IMR-90 (cell line): ENCODE measurements at regions not wholly inside any gene's neighbourhood (a gene's known extent, or its start where the extent isn't known, plus 50 kb on each side); places are given as distances from the start of the nearest gene placed in this dataset.

Experiments
- ATAC-seq: fragments of 200-7000 bp; cut with Tn5 transposase; 2 replicates; pipeline ENCODE4 v1.9.1; 2020; ENCODE audit warnings: low read depth, mild to moderate bottlenecking, moderate library complexity
- BruUV-seq: library from RNA; stranded (reverse); fragments of 400-500 nt; replicated peaks from 2 replicates; lab custom pipeline; 2021; lab: Mats Ljungman, UMichigan
- CTCF ChIA-PET: fragments of 300-600 bp; formaldehyde crosslinking; extraction: SDS; loops from one replicate; lab custom pipeline; 2021; ENCODE audit warnings: antibody characterized with exemption; lab: Yijun Ruan, JAX
- POLR2A ChIA-PET: fragments of 300-600 bp; sonication (Branson Sonifier 250); formaldehyde crosslinking; loops from one replicate; lab custom pipeline; 2022; ENCODE audit warnings: antibody characterized with exemption; ENCODE audit not compliant: unreplicated experiment; lab: Charles Lee
- DNase-seq: peaks from one replicate; pipeline ENCODE4 v3.0.0; 2013
- H2AFZ ChIP-seq: replicated peaks from 2 replicates; pipeline ENCODE3; 2013; ENCODE audit warnings: low read length, mild to moderate bottlenecking; ENCODE audit not compliant: poor library complexity
- H2AK5ac ChIP-seq: 2 replicates; pipeline ENCODE4 v1.6.1; 2013; ENCODE audit warnings: low read depth, low read length, inconsistent platforms
- H2AK9ac ChIP-seq: replicated peaks from 2 replicates; pipeline ENCODE3; 2013; ENCODE audit warnings: mild to moderate bottlenecking, low read depth, low read length, moderate library complexity; ENCODE audit not compliant: poor library complexity
- H2BK120ac ChIP-seq: 2 replicates; pipeline ENCODE4 v1.6.1; 2013; ENCODE audit warnings: low read depth, low read length, inconsistent platforms
- H2BK15ac ChIP-seq: 3 replicates; pipeline ENCODE4 v1.6.1; 2013; ENCODE audit warnings: low read depth, low read length, inconsistent platforms
- H2BK20ac ChIP-seq: 2 replicates; pipeline ENCODE4 v1.6.1; 2013; ENCODE audit warnings: low read depth, mild to moderate bottlenecking, inconsistent platforms, low read length, moderate library complexity
- H2BK5ac ChIP-seq: 2 replicates; pipeline ENCODE4 v1.6.1; 2013; ENCODE audit warnings: mild to moderate bottlenecking, low read depth, low read length, inconsistent platforms; ENCODE audit not compliant: poor library complexity, severe bottlenecking
- H3K14ac ChIP-seq: replicated peaks from 2 replicates; pipeline ENCODE4 v1.6.1; 2013; ENCODE audit warnings: low read depth, low read length, inconsistent platforms
- H3K18ac ChIP-seq: 2 replicates; pipeline ENCODE4 v1.6.1; 2013; ENCODE audit warnings: low read depth, low read length, control low read depth
- H3K23ac ChIP-seq: 2 replicates; pipeline ENCODE4 v1.6.1; 2013; ENCODE audit warnings: low read depth, low read length, inconsistent platforms
- H3K27ac ChIP-seq: 2 replicates; pipeline ENCODE4 v1.5.1; 2013; ENCODE audit warnings: mild to moderate bottlenecking, control low read depth, low read length; ENCODE audit not compliant: insufficient read depth
- H3K27me3 ChIP-seq: 2 replicates; pipeline ENCODE4 v1.6.1; 2013; ENCODE audit warnings: low read length; ENCODE audit not compliant: control insufficient read depth, insufficient read depth
- H3K36me3 ChIP-seq: 2 replicates; pipeline ENCODE4 v1.6.1; 2013; ENCODE audit warnings: low read length, mixed read lengths; ENCODE audit not compliant: control insufficient read depth, insufficient read depth
- H3K4ac ChIP-seq: 2 replicates; pipeline ENCODE4 v1.6.1; 2013; ENCODE audit warnings: low read depth, low read length, inconsistent platforms
- H3K4me1 ChIP-seq: 2 replicates; pipeline ENCODE4 v1.6.1; 2013; ENCODE audit warnings: low read length, mixed read lengths; ENCODE audit not compliant: control insufficient read depth, insufficient read depth
- H3K4me2 ChIP-seq: 2 replicates; pipeline ENCODE4 v1.6.1; 2013; ENCODE audit warnings: low read depth, mild to moderate bottlenecking, control low read depth, low read length, moderate library complexity
- H3K4me3 ChIP-seq: 2 replicates; pipeline ENCODE4 v1.5.1; 2013; ENCODE audit warnings: low read depth, mild to moderate bottlenecking, control low read depth, low read length, moderate library complexity; ENCODE audit not compliant: insufficient read depth
- H3K56ac ChIP-seq: 2 replicates; pipeline ENCODE4 v1.6.1; 2013; ENCODE audit warnings: low read length, inconsistent platforms; ENCODE audit not compliant: insufficient read depth; ENCODE audit errors: extremely low read depth
- H3K79me1 ChIP-seq, 2 experiments: 2 replicates each; pipeline ENCODE4 v1.6.1; 2013; ENCODE audit warnings: low read length in 2 of 2, inconsistent platforms in 1 of 2, low read depth in 1 of 2
- H3K9ac ChIP-seq: 2 replicates; pipeline ENCODE4 v1.6.1; 2013; ENCODE audit warnings: low read depth, low read length, control low read depth
- H3K9me1 ChIP-seq: 2 replicates; pipeline ENCODE4 v1.6.1; 2013; ENCODE audit warnings: low read length, inconsistent platforms; ENCODE audit not compliant: insufficient read depth
- H3K9me3 ChIP-seq: 2 replicates; pipeline ENCODE4 v1.6.1; 2013; ENCODE audit warnings: low read length; ENCODE audit not compliant: control insufficient read depth, insufficient read depth
- H4K20me1 ChIP-seq: 2 replicates; pipeline ENCODE4 v1.6.1; 2013; ENCODE audit warnings: low read length, inconsistent platforms; ENCODE audit not compliant: insufficient read depth
- H4K5ac ChIP-seq: 2 replicates; pipeline ENCODE4 v1.6.1; 2013; ENCODE audit warnings: mild to moderate bottlenecking, low read depth, low read length, control low read depth
- H4K8ac ChIP-seq, 2 experiments: 2 replicates each; pipeline ENCODE4 v1.6.1; 2013; ENCODE audit warnings: low read depth in 2 of 2, low read length in 2 of 2, control low read depth in 1 of 2, inconsistent platforms in 1 of 2
- H4K91ac ChIP-seq: 2 replicates; pipeline ENCODE4 v1.6.1; 2013; ENCODE audit warnings: low read depth, low read length, inconsistent platforms; ENCODE audit not compliant: insufficient read depth
- MXI1 ChIP-seq: IDR thresholded peaks from 2 replicates; pipeline ENCODE4 v1.6.1; 2012; ENCODE audit warnings: low read depth, mild to moderate bottlenecking, low read length, moderate library complexity, borderline replicate concordance
- POLR2A ChIP-seq: IDR thresholded peaks from 2 replicates; pipeline ENCODE4 v1.6.1; 2012; ENCODE audit warnings: mild to moderate bottlenecking, low read depth, low read length
- RAD21 ChIP-seq: IDR thresholded peaks from 2 replicates; pipeline ENCODE4 v1.6.1; 2012; ENCODE audit warnings: low read length, improper control_type of control experiment
- WGBS, 2 experiments: methylation state at CpG; one replicate each; pipeline versions ENCODE4 v1.1.5 to v1.1.7; 2013; ENCODE audit warnings: missing lambda C conversion rate in 2 of 2; ENCODE audit not compliant: insufficient read length in 1 of 2; ENCODE audit errors: extremely low coverage in 2 of 2; 5-methylcytosine and 5-hydroxymethylcytosine counted together
- dilution Hi-C: fragments of 300-500 bp; cut with HindIII; formaldehyde crosslinking; loops from one replicate; pipeline ENCODE4 v1.14.3; 2018; ENCODE audit warnings: low sequenced_read_pairs; ENCODE audit not compliant: unreplicated experiment
- in situ Hi-C: fragments of 300-500 bp; cut with MboI; formaldehyde crosslinking; loops from 3 replicates; pipeline ENCODE4 v1.14.3; 2019; ENCODE audit warnings: low sequenced_read_pairs, inconsistent platforms, mixed read lengths
- intact Hi-C: fragments of 100-400 bp; cut with micrococcal nuclease; formaldehyde crosslinking; loops from 2 replicates; pipeline ENCODE4 v1.10.0; 2022

DNA sequence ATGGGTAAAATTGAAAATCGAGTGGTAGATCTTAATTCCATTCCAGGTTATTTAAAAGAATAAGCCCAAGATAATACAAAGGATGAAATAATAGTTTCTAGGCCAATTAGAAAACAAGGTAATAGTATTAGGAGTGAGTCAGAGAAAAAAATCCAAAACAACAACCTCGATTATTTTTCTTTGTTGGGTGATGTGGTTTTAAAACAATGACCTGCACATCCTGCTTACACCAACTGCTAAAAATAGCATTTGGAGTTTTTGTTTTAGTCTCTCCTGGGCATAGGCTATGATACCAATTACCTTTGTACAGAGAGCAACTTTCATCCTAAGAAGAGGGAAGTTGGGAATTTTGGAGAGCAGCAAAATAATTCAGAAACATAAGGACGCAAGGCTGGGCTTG is 101.7 kb upstream of the MYO10 start:
- no peak for ATAC-seq
- CTCF ChIA-PET: interaction anchor here (0.6 kb wide), 1 partner anchor 95 kb away, joined by 4 read pairs; no protein-coding TSS in a partner anchor

More for the DNA sequence above, 101.7 kb upstream of the MYO10 start:
- peak overlapping the region in 1 of 2 experiments; percentile 88; a peak in 1 of 4 replicates for H4K8ac ChIP-seq
- no peaks in the 10 kb centered on the region for H3K36me3 ChIP-seq
- H2BK120ac ChIP-seq: peak overlapping the region; percentile 95
- peaks cover 6% of the 10 kb centered on the region for H3K9me1 ChIP-seq
- no peak overlapping the region for H4K5ac ChIP-seq
- H3K18ac ChIP-seq: no peak overlapping the region
- no TSS peak for BruUV-seq
- peak overlapping the region; percentile 61; the same call in 1 of the 2 replicates for H3K4me2 ChIP-seq
- H3K27ac ChIP-seq: no peak overlapping the region
- H4K20me1 ChIP-seq: no peaks in the 10 kb centered on the region
- peak; percentile 65 for DNase-seq
- no peaks in the 10 kb centered on the region for H3K27me3 ChIP-seq
- TF ChIP-seq RAD21 (no peak), MXI1 (no peak), POLR2A (no peak)
- dilution Hi-C loops (no loop called here), in situ Hi-C loops (no loop called here), intact Hi-C loops (no loop called here)
- no peak overlapping the region for H4K91ac ChIP-seq
- H3K9ac ChIP-seq: no peak overlapping the region
- H3K14ac ChIP-seq: peak overlapping the region; percentile 7
- POLR2A ChIA-PET: no interaction called here
- no peak overlapping the region for H2BK5ac ChIP-seq
- H3K4ac ChIP-seq: peak overlapping the region; percentile 58; the same call in 1 of the 2 replicates
- no peak overlapping the region for H2AK9ac ChIP-seq
- H2BK20ac ChIP-seq: peak overlapping the region; percentile 92; the same call in 1 of the 2 replicates
- no peak overlapping the region for H3K56ac ChIP-seq
- no peak overlapping the region for H3K4me3 ChIP-seq
- H3K9me3 ChIP-seq: no peaks in the 10 kb centered on the region
- H2AFZ ChIP-seq: no peak overlapping the region
- no peak overlapping the region; the same call in 1 of the 2 replicates for H2AK5ac ChIP-seq
- 100% methylated on average over 1 of the region's 3 CpGs; no CpG with 5 or more reads in 1 of the 2 experiments for WGBS, 2 experiments
- peak overlapping the region; percentile 88; the same call in 1 of the 2 replicates for H3K23ac ChIP-seq
- H2BK15ac ChIP-seq: peak overlapping the region; percentile 89; the same call in 1 of the 3 replicates
- H3K4me1 ChIP-seq: peaks cover 5% of the 10 kb centered on the region; the same call in 1 of the 2 replicates
- peaks cover 0 to 6% of the 10 kb centered on the region in 2 experiments; a peak in 1 of 4 replicates for H3K79me1 ChIP-seq
